HuH-7 (cell line): ENCODE measurements at regions not wholly inside any gene's neighbourhood (a gene's known extent, or its start where the extent isn't known, plus 50 kb on each side); places are given as distances from the start of the nearest gene placed in this dataset.
"Not testable (repeated sequence)": the region's sequence is repeated elsewhere in the genome, so short reads cannot be mapped to it uniquely, and the experiment has no call there.

Source experiments
- DNase-seq: peaks from one replicate; pipeline ENCODE4 v3.0.0; 2011; ENCODE audit warnings: low spot score

DNA sequence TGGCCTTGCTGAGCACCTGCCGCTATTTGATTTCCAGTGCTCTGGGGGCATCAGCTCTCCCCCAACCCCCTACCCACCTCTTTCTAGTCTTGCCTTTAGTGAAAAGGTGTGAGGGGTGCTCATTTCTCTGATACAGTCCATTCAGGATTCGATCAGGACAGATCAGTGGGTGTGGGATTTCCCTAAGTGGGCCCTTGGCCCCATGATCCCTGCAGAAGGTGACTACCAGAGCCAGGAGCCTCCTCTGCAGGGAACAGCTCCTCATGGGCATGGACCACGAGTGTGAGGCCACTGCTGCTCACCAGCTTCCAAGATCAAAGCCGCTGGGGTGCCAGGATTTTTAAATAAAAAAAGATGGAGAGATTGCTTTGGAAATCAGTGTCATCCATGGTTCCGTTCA, 835.2 kb upstream of the ID2 start:
- no peak for DNase-seq

- no peak for DNase-seq
These were observed 834.5 kb upstream of the ID2 start for GRCh38 chr2:7847321-7847720.

DNA sequence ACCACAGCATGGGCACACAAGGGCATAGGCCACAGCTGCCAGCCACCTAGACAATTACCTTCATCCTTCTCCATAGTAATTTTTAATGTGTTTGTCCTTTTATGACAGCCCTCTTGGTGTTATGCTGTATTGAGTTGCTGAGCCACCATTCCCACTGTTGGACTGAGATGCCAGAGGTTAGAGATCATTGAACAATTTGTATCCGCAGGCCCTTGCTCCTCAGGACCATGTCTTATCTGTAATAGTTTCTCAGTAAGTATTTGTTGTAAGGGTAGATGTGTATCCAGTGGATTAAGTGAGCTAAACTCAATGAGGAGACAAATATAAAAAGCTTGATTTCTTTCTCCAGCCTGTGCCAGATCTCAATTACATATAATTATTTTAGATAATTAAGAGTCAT, 832.8 kb upstream of the ID2 start:
- no peak for DNase-seq

DNA sequence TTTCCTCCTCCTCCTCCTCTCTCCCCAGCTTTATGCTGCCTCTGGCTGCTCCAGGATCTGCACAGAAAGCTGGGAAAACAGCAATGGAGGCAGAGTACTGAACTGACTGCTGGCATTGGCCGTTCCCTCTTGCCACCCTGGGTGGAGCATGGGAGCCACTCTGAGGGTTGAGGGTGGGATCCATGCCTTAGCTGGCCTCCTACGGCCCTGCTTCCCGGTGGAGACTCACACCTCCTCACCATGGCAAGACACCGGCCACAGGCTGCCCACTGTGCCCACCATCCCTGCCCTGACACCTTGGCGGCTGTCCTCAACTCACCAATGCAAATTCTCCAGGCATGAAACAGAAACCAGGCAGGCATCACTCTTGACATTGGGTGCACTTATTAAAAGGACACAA, 832.3 kb upstream of the ID2 start:
- no peak for DNase-seq

GRCh38 chr2:7852546-7852945, 829.3 kb upstream of the ID2 start:
- no peak for DNase-seq

DNA sequence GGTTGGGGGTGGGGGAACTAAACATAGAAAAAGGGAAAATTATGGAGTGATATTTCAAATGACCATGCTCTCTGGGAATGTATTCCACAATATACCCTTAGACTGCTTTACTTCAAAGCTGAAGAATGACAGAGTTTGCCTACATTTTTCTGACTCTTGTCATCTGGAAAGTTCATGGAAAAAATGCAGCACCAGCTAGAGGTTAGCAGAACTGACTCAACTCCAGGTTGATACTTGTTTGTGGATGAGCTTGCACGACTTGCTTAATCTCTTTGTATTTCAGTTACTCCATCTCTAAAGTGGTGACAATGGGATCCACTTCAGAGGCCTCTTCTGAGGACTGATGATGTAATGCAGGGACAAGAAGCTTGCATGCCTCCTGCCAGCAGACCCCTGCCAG, 824.0 kb upstream of the ID2 start:
- no peak for DNase-seq

DNA sequence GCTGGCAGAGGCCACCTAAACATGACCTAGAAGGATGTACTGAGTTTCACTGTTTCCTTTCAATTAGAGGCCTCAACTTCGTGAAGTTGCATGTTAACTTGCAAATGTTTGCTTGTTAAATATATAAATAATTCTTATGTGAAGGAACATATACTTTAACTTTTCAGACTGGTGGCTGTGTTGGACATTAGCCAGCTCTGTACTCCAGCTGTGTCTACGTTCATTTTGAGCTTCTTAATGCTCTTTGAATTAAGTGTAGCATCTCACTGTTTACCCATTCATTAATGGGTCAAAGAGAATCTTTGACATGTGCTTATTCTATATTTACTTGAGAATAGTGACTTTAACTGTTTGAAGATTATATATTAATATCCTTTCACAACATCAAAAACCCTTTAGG, 823.2 kb upstream of the ID2 start:
- no peak for DNase-seq

- no peak for DNase-seq
These were observed 821.2 kb upstream of the ID2 start for GRCh38 chr2:7860693-7861092.

DNA sequence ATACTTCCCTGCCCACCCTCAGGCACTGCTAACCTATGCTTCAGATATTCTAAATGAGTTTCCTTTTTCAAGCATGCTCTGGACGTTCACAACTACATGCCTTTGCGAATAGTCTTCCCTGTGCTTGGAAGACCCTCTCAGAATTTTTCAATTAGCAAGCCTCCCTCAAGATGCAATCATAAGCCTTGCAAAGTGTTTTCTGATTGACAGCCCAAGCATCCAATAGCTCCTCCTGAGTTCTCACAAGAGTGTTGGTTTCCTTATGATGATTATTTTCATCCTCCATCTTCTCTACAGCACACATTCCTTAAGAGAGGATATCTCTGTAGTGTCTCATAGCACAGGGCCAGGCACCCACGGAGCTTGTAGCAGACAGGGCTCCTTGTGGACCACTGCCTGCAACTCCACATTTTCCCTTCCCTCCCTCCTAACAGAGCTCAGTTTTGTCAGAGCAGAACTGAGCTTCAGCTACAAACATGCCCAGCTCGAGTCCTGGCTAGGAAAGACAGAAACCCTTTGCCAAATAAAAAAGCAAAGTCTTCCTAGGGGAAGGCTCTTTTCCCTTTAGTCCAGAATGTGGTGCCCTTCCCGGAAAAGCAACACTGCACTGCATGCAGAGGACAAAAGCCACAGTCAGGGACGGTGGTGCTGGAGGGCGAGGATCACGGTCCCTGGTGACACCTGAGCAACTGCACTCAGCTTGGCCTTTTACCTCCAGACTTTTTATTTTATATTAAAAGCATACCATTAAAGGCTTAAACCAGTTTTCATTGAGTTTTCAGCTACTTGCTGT, 819.8 kb upstream of the ID2 start:
- DNase-seq = no peak

- no peak for DNase-seq
These were observed 815.8 kb upstream of the ID2 start for GRCh38 chr2:7866104-7866503.

DNA sequence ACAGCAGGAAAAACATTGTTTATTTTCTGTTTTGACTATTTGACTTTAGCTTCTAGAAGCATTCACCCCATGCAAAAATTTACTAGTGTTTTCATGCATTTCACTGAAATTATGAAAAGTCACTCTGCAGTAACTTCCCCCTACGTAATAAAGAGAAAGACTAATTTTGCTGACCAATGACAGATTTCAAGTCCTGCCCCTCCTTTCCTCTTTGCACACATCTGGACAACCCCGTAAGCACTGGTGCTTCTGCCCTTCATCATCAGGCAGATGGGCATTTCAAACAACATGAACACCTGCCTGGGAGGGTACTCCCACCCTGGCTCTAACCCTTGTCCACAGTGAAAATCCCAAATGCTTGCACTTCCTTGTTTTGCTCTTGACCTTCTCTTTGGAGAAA, 815.0 kb upstream of the ID2 start:
- no peak for DNase-seq

- DNase-seq = no peak
These were observed 814.0 kb upstream of the ID2 start for GRCh38 chr2:7867867-7868266.

DNA sequence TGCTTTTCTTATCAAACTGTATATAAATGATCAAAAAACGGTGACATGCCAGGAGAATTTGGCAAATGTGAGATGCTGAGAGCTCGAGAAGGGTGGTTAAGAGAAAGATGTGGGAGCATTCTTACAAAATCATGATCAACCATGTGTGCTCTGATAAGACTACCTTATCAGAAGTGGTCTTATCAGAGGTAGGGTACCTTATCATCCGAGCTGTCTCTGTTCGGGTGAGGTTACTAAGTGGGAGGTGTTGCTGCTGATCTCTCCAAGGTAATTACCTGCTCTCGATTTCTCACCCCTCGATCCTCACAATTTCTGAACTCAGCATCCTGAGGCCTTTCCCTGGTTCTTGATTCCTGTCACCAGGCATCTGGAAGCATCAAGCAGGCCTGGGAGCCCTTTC, 813.0 kb upstream of the ID2 start:
- DNase-seq = no peak

DNA sequence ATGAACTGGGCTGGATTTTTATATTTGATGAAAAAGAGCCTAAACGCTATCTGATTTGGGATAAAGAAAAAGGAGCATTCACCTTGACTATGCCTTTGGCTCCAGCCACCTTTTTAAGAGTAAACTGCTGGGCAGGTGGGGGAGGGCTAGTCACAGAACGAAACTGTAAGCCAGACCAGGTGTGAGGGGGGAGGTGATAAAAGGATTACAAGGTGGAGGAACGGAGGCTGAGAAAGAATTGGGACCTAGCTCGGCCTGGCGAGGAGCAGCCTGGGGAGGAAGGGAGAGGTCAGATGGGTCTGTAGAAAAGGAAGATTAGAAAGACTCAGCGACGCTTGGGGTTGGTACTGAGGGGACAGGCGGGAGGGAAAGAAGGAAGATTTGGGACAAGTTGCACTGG, 805.4 kb upstream of the ID2 start:
- DNase-seq = not testable (repeated sequence)

GRCh38 chr2:7878266-7878665, 803.6 kb upstream of the ID2 start:
- DNase-seq = not testable (repeated sequence)

GRCh38 chr2:7878786-7879482, 802.9 kb upstream of the ID2 start:
- no peak for DNase-seq

GRCh38 chr2:7879483-7879835, 802.4 kb upstream of the ID2 start:
- no peak for DNase-seq

DNA sequence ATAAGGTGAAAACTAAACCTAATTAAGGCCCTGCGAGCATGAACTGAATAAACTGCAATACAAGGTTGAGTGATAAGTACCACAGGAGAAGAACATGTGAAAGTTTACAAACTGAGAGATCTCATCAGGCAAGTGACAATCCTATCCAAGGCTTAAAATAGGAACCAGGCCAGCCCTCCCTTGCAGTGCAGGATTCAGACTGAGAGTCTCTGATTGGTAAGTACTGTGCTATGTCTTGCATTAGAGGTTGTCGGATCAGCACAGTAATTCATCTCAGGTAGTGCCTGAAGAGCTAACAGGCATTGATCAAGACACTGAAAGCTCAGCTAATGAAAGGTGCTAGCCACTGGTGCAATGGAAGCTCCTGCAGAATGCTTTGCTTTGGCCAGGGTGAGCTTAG, 801.7 kb upstream of the ID2 start:
- no peak for DNase-seq

DNA sequence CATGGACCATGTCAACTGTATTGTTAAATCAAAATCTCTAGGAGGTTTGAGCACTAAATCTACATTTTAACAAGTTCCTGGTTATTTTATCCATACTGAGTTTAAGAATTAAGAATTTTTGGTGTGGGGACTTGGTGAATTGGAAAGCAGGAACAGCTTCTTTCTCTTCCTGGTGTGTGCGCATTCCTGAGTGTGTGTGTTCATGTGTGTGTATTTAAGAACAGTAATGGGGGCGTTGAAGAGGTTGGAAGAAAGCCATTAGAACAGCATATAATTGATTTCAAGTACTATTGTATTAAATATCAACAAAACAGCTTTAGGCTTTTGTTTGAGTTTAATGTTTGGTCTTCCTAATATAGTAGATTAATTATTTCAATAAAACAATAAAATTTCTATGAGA, 801.3 kb upstream of the ID2 start:
- no peak for DNase-seq

DNA sequence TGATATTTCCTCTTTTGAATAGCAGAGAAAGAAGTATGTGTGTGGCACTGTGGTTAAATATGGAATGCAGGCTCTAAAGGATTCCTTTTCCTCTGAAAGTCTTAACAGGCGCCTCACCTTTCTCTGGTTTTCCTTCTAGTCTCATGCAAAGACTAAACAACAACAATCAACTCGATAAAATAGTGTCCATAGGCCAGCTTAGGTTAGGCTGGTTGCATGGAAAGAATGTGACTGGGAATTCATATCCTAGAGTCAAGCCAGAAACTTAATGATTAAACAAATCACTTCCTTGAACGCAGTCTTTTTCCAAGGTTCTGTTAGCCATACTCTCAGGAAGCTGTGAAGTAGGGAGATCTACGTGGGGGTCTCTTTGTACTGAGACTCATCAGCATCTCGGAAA, 800.8 kb upstream of the ID2 start:
- no peak for DNase-seq

- no peak for DNase-seq
These were observed 800.4 kb upstream of the ID2 start for GRCh38 chr2:7881466-7881865.

DNA sequence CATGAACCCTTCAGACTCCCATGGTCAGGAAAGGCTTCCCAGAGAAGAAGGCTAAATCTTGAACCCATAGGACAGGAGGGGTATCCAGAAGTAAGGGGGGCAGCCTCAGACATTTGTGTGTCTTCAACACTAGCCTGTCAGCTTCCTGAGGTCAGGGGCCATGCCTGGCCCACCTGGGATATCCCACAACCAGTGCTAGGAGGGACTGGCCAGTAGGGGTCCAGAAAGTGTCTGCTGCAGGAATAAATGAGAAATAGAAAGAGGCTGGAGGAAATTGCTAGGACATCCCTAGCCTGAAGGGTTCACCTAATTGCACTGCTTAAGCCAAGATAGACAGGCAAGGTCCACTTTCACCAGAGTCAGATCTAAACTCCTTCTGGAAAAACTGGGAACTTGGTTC, 799.6 kb upstream of the ID2 start:
- DNase-seq = no peak

DNA sequence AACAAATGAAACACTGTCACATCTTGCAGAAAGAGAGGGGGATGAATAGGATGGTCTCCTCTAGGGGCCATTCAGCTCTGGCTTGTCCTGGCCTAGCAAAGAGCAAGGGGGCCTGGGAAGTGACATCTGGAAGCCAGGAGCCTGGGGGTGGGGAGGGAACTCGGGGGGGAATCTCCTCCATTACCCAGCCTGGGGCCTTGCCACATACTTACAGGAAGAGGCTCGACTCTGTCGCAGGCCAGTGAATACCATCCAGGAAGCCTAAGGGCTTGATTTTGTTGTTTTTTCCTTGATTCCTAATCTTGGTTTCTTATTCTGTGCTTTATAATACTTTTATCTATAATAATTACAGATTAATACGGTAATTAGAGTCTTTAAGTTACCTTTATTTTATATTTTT, 797.5 kb upstream of the ID2 start:
- DNase-seq = no peak

GRCh38 chr2:7886666-7887065, 795.2 kb upstream of the ID2 start:
- peak; percentile 15 for DNase-seq
